ENCODE measurements at regions not wholly inside any gene's neighbourhood (a gene's known extent, or its start where the extent isn't known, plus 50 kb on each side); places are given as distances from the start of the nearest gene placed in this dataset.

- no peak for TF ChIP-seq CTCF (IDR thresholded peaks at IDR 0.05 in 8 of 11, conservative IDR thresholded peaks at IDR 0.05 in 3 of 11)
- no peak for TF ChIP-seq POLR2AphosphoS5 (IDR thresholded peaks at IDR 0.05)
- TF ChIP-seq POLR2A (IDR thresholded peaks at IDR 0.05) = no peak
Observed at GRCh38 chr4:133623847-133624246, 474.8 kb downstream of the PCDH10 start.
